ENCODE measurements at regions not wholly inside any gene's neighbourhood (a gene's known extent, or its start where the extent isn't known, plus 50 kb on each side); places are given as distances from the start of the nearest gene placed in this dataset.

- H3K9me3 Mint-ChIP-seq (ENCODE audit: unreplicated experiment) = no peaks in the 10 kb centered on the region
- H3K4me1 Mint-ChIP-seq (ENCODE audit: insufficient read depth, unreplicated experiment) = no peaks in the 10 kb centered on the region
- no peaks in the 10 kb centered on the region for H3K36me3 Mint-ChIP-seq (ENCODE audit: insufficient read depth, unreplicated experiment)
- ChIA-PET CTCF (interaction anchor here (0.6 to 1.3 kb wide), 2 partner anchors 290 to 421 kb away, joined by 3 to 4 read pairs; no protein-coding TSS in a partner anchor), POLR2A (interaction anchor here (0.7 kb wide), 1 partner anchor 18 kb away, joined by 4 read pairs; no protein-coding TSS in a partner anchor)
- no peaks in the 10 kb centered on the region for H3K27me3 Mint-ChIP-seq (ENCODE audit: insufficient read depth, unreplicated experiment)
- no peak overlapping the region for H3K27ac Mint-ChIP-seq (ENCODE audit: low read depth, unreplicated experiment)
- H3K4me3 Mint-ChIP-seq (ENCODE audit: unreplicated experiment) = no peak overlapping the region
- no peak for TF ChIP-seq CTCF (IDR thresholded peaks at IDR 0.05; ENCODE audit: unreplicated experiment)
- intact Hi-C loops (cut with micrococcal nuclease) = no loop called here
- no peak for DNase-seq (ENCODE audit: unreplicated experiment)
- no TSS peak for BruUV-seq (replicated peaks)
Observed at GRCh38 chr10:78775891-78776290, 292.9 kb upstream of the ZMIZ1 start.

GRCh38 chr10:78776756-78777155 lies 292.0 kb upstream of the ZMIZ1 start:
- intact Hi-C loops (cut with micrococcal nuclease) = no loop called here
- Mint-ChIP-seq H3K27me3 (ENCODE audit: insufficient read depth, unreplicated experiment) (no peaks in the 10 kb centered on the region), H3K27ac (ENCODE audit: low read depth, unreplicated experiment) (no peak overlapping the region), H3K36me3 (ENCODE audit: insufficient read depth, unreplicated experiment) (no peaks in the 10 kb centered on the region), H3K9me3 (ENCODE audit: unreplicated experiment) (no peaks in the 10 kb centered on the region), H3K4me3 (ENCODE audit: unreplicated experiment) (no peak overlapping the region), H3K4me1 (ENCODE audit: insufficient read depth, unreplicated experiment) (no peaks in the 10 kb centered on the region)
- BruUV-seq (replicated peaks) = no TSS peak
- POLR2A ChIA-PET = no interaction called here
- CTCF ChIA-PET = no interaction called here
- DNase-seq (ENCODE audit: unreplicated experiment) = no peak
- TF ChIP-seq CTCF (IDR thresholded peaks at IDR 0.05; ENCODE audit: unreplicated experiment) = no peak

- CTCF ChIA-PET = no interaction called here
- Mint-ChIP-seq H3K27ac (ENCODE audit: low read depth, unreplicated experiment) (no peak overlapping the region), H3K9me3 (ENCODE audit: unreplicated experiment) (no peaks in the 10 kb centered on the region), H3K4me3 (ENCODE audit: unreplicated experiment) (no peak overlapping the region), H3K4me1 (ENCODE audit: insufficient read depth, unreplicated experiment) (no peaks in the 10 kb centered on the region), H3K27me3 (ENCODE audit: insufficient read depth, unreplicated experiment) (peaks cover 2% of the 10 kb centered on the region), H3K36me3 (ENCODE audit: insufficient read depth, unreplicated experiment) (no peaks in the 10 kb centered on the region)
- POLR2A ChIA-PET = no interaction called here
- no peak for DNase-seq (ENCODE audit: unreplicated experiment)
- intact Hi-C loops (cut with micrococcal nuclease) = no loop called here
- no peak for TF ChIP-seq CTCF (IDR thresholded peaks at IDR 0.05; ENCODE audit: unreplicated experiment)
- no TSS peak for BruUV-seq (replicated peaks)
Observed at GRCh38 chr10:78777466-78777865, 291.3 kb upstream of the ZMIZ1 start.

- POLR2A ChIA-PET = no interaction called here
- intact Hi-C loops (cut with micrococcal nuclease) = no loop called here
- no TSS peak for BruUV-seq (replicated peaks)
- Mint-ChIP-seq H3K4me1 (ENCODE audit: insufficient read depth, unreplicated experiment) (no peaks in the 10 kb centered on the region), H3K4me3 (ENCODE audit: unreplicated experiment) (no peak overlapping the region), H3K27me3 (ENCODE audit: insufficient read depth, unreplicated experiment) (peaks cover 6% of the 10 kb centered on the region), H3K9me3 (ENCODE audit: unreplicated experiment) (no peaks in the 10 kb centered on the region), H3K27ac (ENCODE audit: low read depth, unreplicated experiment) (no peak overlapping the region), H3K36me3 (ENCODE audit: insufficient read depth, unreplicated experiment) (no peaks in the 10 kb centered on the region)
- no peak for TF ChIP-seq CTCF (IDR thresholded peaks at IDR 0.05; ENCODE audit: unreplicated experiment)
- CTCF ChIA-PET = no interaction called here
- DNase-seq (ENCODE audit: unreplicated experiment) = no peak
Observed at GRCh38 chr10:78777867-78778266, 290.9 kb upstream of the ZMIZ1 start.

Measured in MCF 10A (cell line).